ENCODE measurements at regions not wholly inside any gene's neighbourhood (a gene's known extent, or its start where the extent isn't known, plus 50 kb on each side); places are given as distances from the start of the nearest gene placed in this dataset.
A peak's percentile ranks its signal among the peaks of the same experiment; 100 is the strongest.

DNA sequence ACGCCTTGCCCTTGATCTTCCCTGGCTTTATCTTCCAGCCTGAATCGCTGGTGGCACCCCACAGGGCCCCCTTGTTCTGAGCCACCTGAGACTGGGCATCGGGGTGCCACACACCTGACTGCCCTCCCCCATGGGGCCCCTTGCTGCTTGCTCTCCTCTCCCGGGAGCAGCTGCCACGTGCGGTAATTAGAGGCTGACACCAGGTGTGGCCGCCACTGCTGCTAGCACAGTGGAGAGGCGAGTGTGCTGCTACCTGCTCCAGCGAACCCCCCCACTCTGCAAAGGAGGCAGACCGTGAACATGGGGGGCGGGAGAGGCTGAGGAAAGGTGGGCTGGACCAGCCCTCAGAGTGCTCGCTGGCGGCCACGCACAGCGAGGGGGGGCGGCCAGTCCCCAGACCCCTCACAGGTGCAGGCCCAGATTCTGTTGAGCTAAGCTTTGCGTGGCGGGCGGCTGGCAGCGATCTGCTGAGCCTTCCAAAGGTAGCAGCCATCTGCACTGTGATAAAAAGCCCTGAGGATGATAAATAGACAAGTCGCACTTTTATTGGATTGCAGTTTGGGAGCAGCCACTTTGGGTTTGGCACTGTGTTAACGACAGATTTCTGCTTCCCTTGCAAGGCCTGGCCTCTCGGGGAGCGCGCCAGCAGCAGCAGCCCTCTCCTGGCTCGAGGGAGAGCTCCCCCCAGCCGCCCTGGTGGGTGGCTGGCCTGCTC lies 167.9 kb upstream of the GSE1 start:
- in situ Hi-C loops (cut with HindIII; ENCODE audit: low pct_unique_long_range_greater_than_20kb, low sequenced_read_pairs) (no loop called here), intact Hi-C loops (cut with micrococcal nuclease; ENCODE audit: unreplicated experiment) (loop anchor here (10.0 kb wide), 1 partner anchor 100 kb away; no protein-coding TSS in a partner anchor)
- ATAC-seq (0 out of 2 replicates have a peak, but pooled peaks have one; percentile 37), DNase-seq (ENCODE audit: low read depth, low spot score) (no peak)
- no peaks in the 10 kb centered on the region for H3K27me3 ChIP-seq (ENCODE audit: control insufficient read depth, insufficient read depth, low read length)
- H3K4me1 ChIP-seq (ENCODE audit: control insufficient read depth, insufficient read depth, low read length) = peaks cover 21% of the 10 kb centered on the region
- H3K4me3 ChIP-seq (ENCODE audit: low read depth in 2 of 2, low read length in 2 of 2) = no peak overlapping the region
- H3K9me3 ChIP-seq (ENCODE audit: control insufficient read depth, insufficient read depth, low read depth, low read length) = no peaks in the 10 kb centered on the region
- TF ChIP-seq POLR2AphosphoS5 (IDR thresholded peaks at IDR 0.05; ENCODE audit: low read depth, low read length) = no peak
- no peak for TF ChIP-seq TCF7L2 (IDR thresholded peaks at IDR 0.05; ENCODE audit: low read depth, low read length)
- no peak for TF ChIP-seq SIN3A (IDR thresholded peaks at IDR 0.05; ENCODE audit: borderline replicate concordance, insufficient read depth, low read depth, low read length)
- TF ChIP-seq, protein P1, sequence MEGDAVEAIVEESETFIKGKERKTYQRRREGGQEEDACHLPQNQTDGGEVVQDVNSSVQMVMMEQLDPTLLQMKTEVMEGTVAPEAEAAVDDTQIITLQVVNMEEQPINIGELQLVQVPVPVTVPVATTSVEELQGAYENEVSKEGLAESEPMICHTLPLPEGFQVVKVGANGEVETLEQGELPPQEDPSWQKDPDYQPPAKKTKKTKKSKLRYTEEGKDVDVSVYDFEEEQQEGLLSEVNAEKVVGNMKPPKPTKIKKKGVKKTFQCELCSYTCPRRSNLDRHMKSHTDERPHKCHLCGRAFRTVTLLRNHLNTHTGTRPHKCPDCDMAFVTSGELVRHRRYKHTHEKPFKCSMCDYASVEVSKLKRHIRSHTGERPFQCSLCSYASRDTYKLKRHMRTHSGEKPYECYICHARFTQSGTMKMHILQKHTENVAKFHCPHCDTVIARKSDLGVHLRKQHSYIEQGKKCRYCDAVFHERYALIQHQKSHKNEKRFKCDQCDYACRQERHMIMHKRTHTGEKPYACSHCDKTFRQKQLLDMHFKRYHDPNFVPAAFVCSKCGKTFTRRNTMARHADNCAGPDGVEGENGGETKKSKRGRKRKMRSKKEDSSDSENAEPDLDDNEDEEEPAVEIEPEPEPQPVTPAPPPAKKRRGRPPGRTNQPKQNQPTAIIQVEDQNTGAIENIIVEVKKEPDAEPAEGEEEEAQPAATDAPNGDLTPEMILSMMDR (IDR thresholded peaks at IDR 0.05) = peak; percentile 39; the same call in 1 of the 2 replicates
- ChIA-PET POLR2A (no interaction called here), CTCF (interaction anchor here (0.6 kb wide), 1 partner anchor 303 kb away, joined by 3 read pairs; no protein-coding TSS in a partner anchor)
- H3K27ac ChIP-seq (ENCODE audit: low read length) = no peak overlapping the region
- H3K36me3 ChIP-seq (ENCODE audit: control insufficient read depth, insufficient read depth, low read length) = no peaks in the 10 kb centered on the region
- BruUV-seq (replicated peaks) = no TSS peak

DNA sequence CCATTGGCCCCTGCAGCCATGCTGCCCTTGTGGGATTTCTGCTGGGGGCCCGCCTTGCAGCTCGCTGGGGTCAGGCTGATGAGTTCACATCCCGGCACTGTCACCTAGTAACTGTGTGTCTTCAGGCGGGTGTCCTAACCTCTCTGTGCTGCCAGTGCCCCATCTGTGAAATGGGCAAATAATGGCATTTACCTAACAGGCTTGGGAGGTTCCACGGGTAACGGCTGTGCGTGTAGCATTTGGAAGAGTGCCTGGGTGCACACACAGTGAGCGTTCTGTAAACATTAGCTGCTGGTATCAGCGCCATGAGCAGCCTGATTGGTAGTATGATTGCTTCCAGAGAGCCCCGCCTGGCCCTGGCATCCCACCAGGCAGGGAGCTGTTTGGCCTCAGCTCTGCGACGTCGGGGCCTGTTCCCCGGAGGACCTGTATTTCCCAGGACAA lies 167.3 kb upstream of the GSE1 start:
- BruUV-seq (replicated peaks) = no TSS peak
- no peaks in the 10 kb centered on the region for H3K9me3 ChIP-seq (ENCODE audit: control insufficient read depth, insufficient read depth, low read depth, low read length)
- intact Hi-C loops (cut with micrococcal nuclease; ENCODE audit: unreplicated experiment) = loop anchor here (10.0 kb wide), 1 partner anchor 99 kb away; no protein-coding TSS in a partner anchor
- CTCF ChIA-PET = no interaction called here
- H3K36me3 ChIP-seq (ENCODE audit: control insufficient read depth, insufficient read depth, low read length) = no peaks in the 10 kb centered on the region
- H3K27ac ChIP-seq (ENCODE audit: low read length) = no peak overlapping the region
- TF ChIP-seq, protein P2, sequence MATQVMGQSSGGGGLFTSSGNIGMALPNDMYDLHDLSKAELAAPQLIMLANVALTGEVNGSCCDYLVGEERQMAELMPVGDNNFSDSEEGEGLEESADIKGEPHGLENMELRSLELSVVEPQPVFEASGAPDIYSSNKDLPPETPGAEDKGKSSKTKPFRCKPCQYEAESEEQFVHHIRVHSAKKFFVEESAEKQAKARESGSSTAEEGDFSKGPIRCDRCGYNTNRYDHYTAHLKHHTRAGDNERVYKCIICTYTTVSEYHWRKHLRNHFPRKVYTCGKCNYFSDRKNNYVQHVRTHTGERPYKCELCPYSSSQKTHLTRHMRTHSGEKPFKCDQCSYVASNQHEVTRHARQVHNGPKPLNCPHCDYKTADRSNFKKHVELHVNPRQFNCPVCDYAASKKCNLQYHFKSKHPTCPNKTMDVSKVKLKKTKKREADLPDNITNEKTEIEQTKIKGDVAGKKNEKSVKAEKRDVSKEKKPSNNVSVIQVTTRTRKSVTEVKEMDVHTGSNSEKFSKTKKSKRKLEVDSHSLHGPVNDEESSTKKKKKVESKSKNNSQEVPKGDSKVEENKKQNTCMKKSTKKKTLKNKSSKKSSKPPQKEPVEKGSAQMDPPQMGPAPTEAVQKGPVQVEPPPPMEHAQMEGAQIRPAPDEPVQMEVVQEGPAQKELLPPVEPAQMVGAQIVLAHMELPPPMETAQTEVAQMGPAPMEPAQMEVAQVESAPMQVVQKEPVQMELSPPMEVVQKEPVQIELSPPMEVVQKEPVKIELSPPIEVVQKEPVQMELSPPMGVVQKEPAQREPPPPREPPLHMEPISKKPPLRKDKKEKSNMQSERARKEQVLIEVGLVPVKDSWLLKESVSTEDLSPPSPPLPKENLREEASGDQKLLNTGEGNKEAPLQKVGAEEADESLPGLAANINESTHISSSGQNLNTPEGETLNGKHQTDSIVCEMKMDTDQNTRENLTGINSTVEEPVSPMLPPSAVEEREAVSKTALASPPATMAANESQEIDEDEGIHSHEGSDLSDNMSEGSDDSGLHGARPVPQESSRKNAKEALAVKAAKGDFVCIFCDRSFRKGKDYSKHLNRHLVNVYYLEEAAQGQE (IDR thresholded peaks at IDR 0.05; ENCODE audit: insufficient read depth in 1 of 2, low read depth in 2 of 2, low read length in 1 of 2) = no peak
- TF ChIP-seq TCF7L2 (IDR thresholded peaks at IDR 0.05; ENCODE audit: low read depth, low read length) (no peak), SIN3A (IDR thresholded peaks at IDR 0.05; ENCODE audit: borderline replicate concordance, insufficient read depth, low read depth, low read length) (no peak), POLR2AphosphoS5 (IDR thresholded peaks at IDR 0.05; ENCODE audit: low read depth, low read length) (no peak)
- TF ChIP-seq, protein P1 (IDR thresholded peaks at IDR 0.05) = no peak
- no peaks in the 10 kb centered on the region for H3K27me3 ChIP-seq (ENCODE audit: control insufficient read depth, insufficient read depth, low read length)
- H3K4me1 ChIP-seq (ENCODE audit: control insufficient read depth, insufficient read depth, low read length) = peaks cover 21% of the 10 kb centered on the region
- no peak for ATAC-seq
- no peak for DNase-seq (ENCODE audit: low read depth, low spot score)
- in situ Hi-C loops (cut with HindIII; ENCODE audit: low pct_unique_long_range_greater_than_20kb, low sequenced_read_pairs) = no loop called here
- POLR2A ChIA-PET = no interaction called here
- H3K4me3 ChIP-seq (ENCODE audit: low read depth in 2 of 2, low read length in 2 of 2) = no peak overlapping the region
